Spleen (tissue), 11 donors: ENCODE measurements at regions not wholly inside any gene's neighbourhood (a gene's known extent, or its start where the extent isn't known, plus 50 kb on each side); places are given as distances from the start of the nearest gene placed in this dataset.

Experiments used
- DNase-seq: peaks from one replicate; pipeline ENCODE4 v3.0.0-alpha.2; 2020
- H3K27ac ChIP-seq, 8 donors: fragments of 200-600 bp; sonication (generic) in 7 of 8; 1 replicate in 4 of 8; 2 replicates in 4 of 8; pipeline versions ENCODE4 v1.5.0 to v1.8.0; 2016 to 2021; ENCODE audit warnings: inconsistent platforms in 4 of 8, mild to moderate bottlenecking in 4 of 8, moderate library complexity in 1 of 8
- H3K27me3 ChIP-seq, 7 donors: fragments of 200-600 bp; sonication (generic) in 6 of 7; replicated peaks in 1 of 7; 1 replicate in 4 of 7; 2 replicates in 3 of 7; pipeline versions ENCODE4 v1.5.0 to v1.8.0; 2016 to 2021; ENCODE audit warnings: inconsistent platforms in 3 of 7, mild to moderate bottlenecking in 1 of 7
- H3K36me3 ChIP-seq, 6 donors: fragments of 200-600 bp; sonication (generic) in 5 of 6; 1 replicate in 4 of 6; 2 replicates in 2 of 6; pipeline versions ENCODE4 v1.5.0 to v1.8.0; 2016 to 2021; ENCODE audit warnings: inconsistent platforms in 2 of 6
- H3K4me1 ChIP-seq, 6 donors: fragments of 200-600 bp; sonication (generic) in 5 of 6; 1 replicate in 3 of 6; 2 replicates in 3 of 6; pipeline versions ENCODE4 v1.5.0 to v1.8.0; 2016 to 2021; ENCODE audit warnings: inconsistent platforms in 3 of 6
- H3K4me3 ChIP-seq, 8 donors: fragments of 200-600 bp; sonication (generic) in 7 of 8; 1 replicate in 4 of 8; 2 replicates in 4 of 8; pipeline versions ENCODE4 v1.5.0 to v1.8.0; 2016 to 2021; ENCODE audit warnings: inconsistent platforms in 4 of 8, mild to moderate bottlenecking in 4 of 8, moderate library complexity in 2 of 8
- H3K9me3 ChIP-seq, 8 donors: fragments of 200-600 bp; sonication (generic) in 7 of 8; 1 replicate in 4 of 8; 2 replicates in 4 of 8; pipeline versions ENCODE4 v1.5.0 to v1.8.0; 2016 to 2021; ENCODE audit warnings: inconsistent platforms in 4 of 8
- POLR2A ChIP-seq, 3 donors: fragments of 450-650 bp; IDR thresholded peaks; one replicate each; pipeline ENCODE4 v1.5.1; 2017; ENCODE audit warnings: antibody characterized with exemption in 3 of 3, mild to moderate bottlenecking in 1 of 3
- POLR2AphosphoS5 ChIP-seq, 3 donors: sonication (generic); formaldehyde crosslinking; IDR thresholded peaks; one replicate each; pipeline ENCODE4 v1.5.1; 2017; ENCODE audit warnings: antibody characterized with exemption in 3 of 3
- WGBS, 5 donors: extraction: QIAGEN DNeasy Blood & Tissue Kit in 3 of 5; methylation state at CpG; one replicate each; pipeline versions ENCODE4 v1.1.5 to v1.1.7; 2013 to 2018; 5-methylcytosine and 5-hydroxymethylcytosine counted together
- intact Hi-C: fragments of 100-400 bp; cut with DNase I; formaldehyde crosslinking; loops from one replicate; pipeline ENCODE4 v1.15.0; 2023; ENCODE audit warnings: low total_unique reads
- TF ChIP-seq, protein P1 (sequence below), 11 experiments: fragments of 200-600 bp in 7 of 11; fragments of 450-650 bp in 4 of 11; sonication (generic) in 4 of 11; IDR thresholded peaks in 8 of 11; conservative IDR thresholded peaks in 3 of 11; 1 replicate in 7 of 11; 2 replicates in 4 of 11; pipeline versions ENCODE4 v1.4.0 to v1.8.0; 2016 to 2021; ENCODE audit warnings: antibody characterized with exemption in 11 of 11, inconsistent platforms in 4 of 11, mild to moderate bottlenecking in 1 of 11
- donor health status: healthy with polysubstance abuse.
- donor health status: DM: no; HTN: no; CAD: no; lungs with moderate emphysema.
- donor health status: DM: no; HTN: no; CAD: no.
- donor health status: Bipolar disorder and iron deficiency.
- donor health status: healthy.
- donor health status: DM: no; HTN: no; CAD: no.
- donor health status: DM: yes; HTN: yes; CAD: no.

DNA sequence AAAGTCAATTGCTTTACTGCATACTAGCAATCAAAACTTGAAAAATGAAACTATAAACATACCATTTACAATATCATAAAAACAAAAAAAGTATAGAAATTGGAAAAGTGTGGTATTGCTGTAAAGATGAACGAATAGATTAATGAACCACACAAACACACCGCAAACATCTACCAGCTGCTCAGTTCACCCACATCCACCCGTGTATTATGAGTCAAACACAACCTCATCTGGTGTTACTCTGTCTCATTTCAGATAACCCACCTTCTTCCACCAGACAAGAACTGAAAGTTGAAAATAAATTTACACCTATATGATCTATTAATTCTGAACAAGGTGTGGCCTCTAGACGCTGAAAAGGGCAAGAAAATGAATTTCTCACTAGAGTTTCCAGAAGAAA, 53.3 kb downstream of the BLID start:
- intact Hi-C loops = no loop called here
- no peaks in the 10 kb centered on the region for H3K27me3 ChIP-seq
- H3K9me3 ChIP-seq = peaks cover 0 to 31% (median 24%) of the 10 kb centered on the region in 8 donors
- 75 to 88% (median 83%) methylated on average over 4 of the region's 4 CpGs for WGBS, 5 donors
- no peak overlapping the region for H3K27ac ChIP-seq
- TF ChIP-seq POLR2A (IDR thresholded peaks at IDR 0.05) (no peak), POLR2AphosphoS5 (IDR thresholded peaks at IDR 0.05) (no peak)
- TF ChIP-seq, protein P1, sequence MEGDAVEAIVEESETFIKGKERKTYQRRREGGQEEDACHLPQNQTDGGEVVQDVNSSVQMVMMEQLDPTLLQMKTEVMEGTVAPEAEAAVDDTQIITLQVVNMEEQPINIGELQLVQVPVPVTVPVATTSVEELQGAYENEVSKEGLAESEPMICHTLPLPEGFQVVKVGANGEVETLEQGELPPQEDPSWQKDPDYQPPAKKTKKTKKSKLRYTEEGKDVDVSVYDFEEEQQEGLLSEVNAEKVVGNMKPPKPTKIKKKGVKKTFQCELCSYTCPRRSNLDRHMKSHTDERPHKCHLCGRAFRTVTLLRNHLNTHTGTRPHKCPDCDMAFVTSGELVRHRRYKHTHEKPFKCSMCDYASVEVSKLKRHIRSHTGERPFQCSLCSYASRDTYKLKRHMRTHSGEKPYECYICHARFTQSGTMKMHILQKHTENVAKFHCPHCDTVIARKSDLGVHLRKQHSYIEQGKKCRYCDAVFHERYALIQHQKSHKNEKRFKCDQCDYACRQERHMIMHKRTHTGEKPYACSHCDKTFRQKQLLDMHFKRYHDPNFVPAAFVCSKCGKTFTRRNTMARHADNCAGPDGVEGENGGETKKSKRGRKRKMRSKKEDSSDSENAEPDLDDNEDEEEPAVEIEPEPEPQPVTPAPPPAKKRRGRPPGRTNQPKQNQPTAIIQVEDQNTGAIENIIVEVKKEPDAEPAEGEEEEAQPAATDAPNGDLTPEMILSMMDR (IDR thresholded peaks at IDR 0.05 in 8 of 11, conservative IDR thresholded peaks at IDR 0.05 in 3 of 11) = no peak
- no peak for DNase-seq
- no peaks in the 10 kb centered on the region for H3K36me3 ChIP-seq
- H3K4me1 ChIP-seq = no peaks in the 10 kb centered on the region
- H3K4me3 ChIP-seq = no peak overlapping the region

DNA sequence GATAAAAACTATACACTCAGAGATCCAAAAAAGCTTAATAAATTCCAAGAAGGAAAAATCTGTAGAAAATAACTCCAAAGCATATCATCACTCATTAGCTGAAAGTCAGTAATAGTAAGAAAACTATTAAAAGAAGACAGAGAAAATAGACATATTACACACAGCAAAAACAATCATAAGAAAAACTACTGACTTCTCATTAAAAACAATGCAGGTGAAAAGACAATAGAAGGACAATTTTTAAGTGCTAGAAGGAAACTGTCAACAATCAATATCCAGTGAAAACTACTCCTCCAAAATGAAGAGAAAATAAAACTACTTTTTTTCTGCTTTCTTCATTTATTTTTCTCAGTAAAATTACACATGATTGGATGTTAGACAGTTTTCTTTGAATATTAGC, 56.5 kb downstream of the BLID start:
- Histone ChIP-seq H3K27ac (no peak overlapping the region), H3K4me3 (no peak overlapping the region), H3K9me3 (peaks cover 0 to 31% (median 25%) of the 10 kb centered on the region in 8 donors), H3K27me3 (no peaks in the 10 kb centered on the region), H3K36me3 (no peaks in the 10 kb centered on the region), H3K4me1 (no peaks in the 10 kb centered on the region)
- TF ChIP-seq, protein P1 (IDR thresholded peaks at IDR 0.05 in 8 of 11, conservative IDR thresholded peaks at IDR 0.05 in 3 of 11) = no peak
- TF ChIP-seq POLR2A (IDR thresholded peaks at IDR 0.05) (no peak), POLR2AphosphoS5 (IDR thresholded peaks at IDR 0.05) (no peak)
- intact Hi-C loops = no loop called here
- no peak for DNase-seq

DNA sequence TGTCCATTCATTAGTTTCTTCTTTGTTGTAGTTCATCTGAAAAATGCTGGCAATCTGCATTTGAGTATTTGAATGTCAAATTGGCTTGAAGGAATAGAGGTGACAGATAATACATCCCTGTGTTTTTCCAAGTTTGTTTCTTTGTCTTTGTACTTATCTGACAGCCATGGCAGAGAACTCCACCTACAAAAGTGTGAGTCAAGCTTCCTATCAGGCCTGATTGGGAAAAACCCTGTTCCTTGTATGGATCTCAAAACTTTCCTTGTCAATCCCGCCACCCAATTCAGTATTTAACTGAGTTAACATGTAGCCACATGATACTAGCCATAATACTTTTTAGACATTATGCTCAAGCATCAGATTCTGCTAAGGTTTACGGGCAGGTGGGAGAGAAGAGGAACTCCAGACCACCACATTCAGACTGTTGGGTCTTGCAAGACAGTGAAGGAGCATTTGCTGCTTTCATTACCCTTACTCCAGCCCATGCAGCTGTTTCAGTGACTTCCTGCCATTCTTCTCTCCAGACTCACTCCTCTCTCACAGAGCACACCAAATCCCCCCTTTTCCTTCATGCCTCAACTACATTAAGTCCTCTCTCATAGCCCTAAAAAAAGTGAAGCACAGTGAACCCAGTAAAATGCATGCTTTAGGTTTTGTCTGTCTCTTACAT, 65.9 kb downstream of the BLID start:
- no peak overlapping the region for H3K27ac ChIP-seq
- 48 to 68% (median 60%) methylated on average over 2 of the region's 2 CpGs for WGBS, 5 donors
- no peaks in the 10 kb centered on the region for H3K4me1 ChIP-seq
- intact Hi-C loops = no loop called here
- TF ChIP-seq POLR2A (IDR thresholded peaks at IDR 0.05) = no peak
- H3K36me3 ChIP-seq = no peaks in the 10 kb centered on the region
- DNase-seq = no peak
- H3K27me3 ChIP-seq = no peaks in the 10 kb centered on the region
- H3K4me3 ChIP-seq = no peak overlapping the region
- peaks cover 0 to 14% (median 8%) of the 10 kb centered on the region in 8 donors for H3K9me3 ChIP-seq

DNA sequence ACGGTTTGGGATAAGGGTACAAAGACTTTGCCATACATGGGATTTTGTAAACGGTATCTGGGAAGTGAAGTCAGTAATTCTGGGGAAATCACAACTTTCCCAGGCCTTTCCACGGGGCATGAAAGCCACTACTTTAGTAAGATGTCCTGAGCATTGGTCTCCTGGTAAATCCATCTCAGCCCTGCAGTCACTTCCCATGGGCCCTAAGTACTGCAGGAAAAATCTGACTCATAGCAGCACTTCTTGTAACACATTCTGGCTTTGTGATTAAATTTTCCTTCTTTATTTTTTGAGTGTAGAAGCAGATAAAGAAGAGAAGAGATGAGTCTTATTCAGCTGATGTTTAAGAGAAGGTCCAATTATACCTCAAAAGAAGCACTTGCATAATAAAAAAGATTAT, 67.6 kb downstream of the BLID start:
- no peaks in the 10 kb centered on the region for H3K27me3 ChIP-seq
- no peak overlapping the region for H3K4me3 ChIP-seq
- H3K9me3 ChIP-seq = peaks cover 0 to 14% (median 8%) of the 10 kb centered on the region in 8 donors
- intact Hi-C loops = no loop called here
- no peak overlapping the region for H3K27ac ChIP-seq
- no peak for DNase-seq
- H3K36me3 ChIP-seq = no peaks in the 10 kb centered on the region
- no peaks in the 10 kb centered on the region for H3K4me1 ChIP-seq
- TF ChIP-seq POLR2A (IDR thresholded peaks at IDR 0.05) = no peak
- TF ChIP-seq, protein P1 (IDR thresholded peaks at IDR 0.05 in 8 of 11, conservative IDR thresholded peaks at IDR 0.05 in 3 of 11) = no peak
- TF ChIP-seq POLR2AphosphoS5 (IDR thresholded peaks at IDR 0.05) = no peak
- 72 to 89% (median 81%) methylated on average over 3 of the region's 3 CpGs for WGBS, 5 donors
